IPS-NIHi7 (cell line): ENCODE measurements at regions not wholly inside any gene's neighbourhood (a gene's known extent, or its start where the extent isn't known, plus 50 kb on each side); places are given as distances from the start of the nearest gene placed in this dataset.

Experiments
- DNase-seq: peaks from one replicate; pipeline ENCODE4 v3.0.0; 2012; ENCODE audit warnings: mixed read lengths; ENCODE audit errors: extremely low spot score

GRCh38 chr9:91098203-91098850 is 263.4 kb downstream of the AUH start:
- DNase-seq = peak; percentile 6

GRCh38 chr9:91099436-91099835 is 262.3 kb downstream of the AUH start:
- DNase-seq = no peak

DNA sequence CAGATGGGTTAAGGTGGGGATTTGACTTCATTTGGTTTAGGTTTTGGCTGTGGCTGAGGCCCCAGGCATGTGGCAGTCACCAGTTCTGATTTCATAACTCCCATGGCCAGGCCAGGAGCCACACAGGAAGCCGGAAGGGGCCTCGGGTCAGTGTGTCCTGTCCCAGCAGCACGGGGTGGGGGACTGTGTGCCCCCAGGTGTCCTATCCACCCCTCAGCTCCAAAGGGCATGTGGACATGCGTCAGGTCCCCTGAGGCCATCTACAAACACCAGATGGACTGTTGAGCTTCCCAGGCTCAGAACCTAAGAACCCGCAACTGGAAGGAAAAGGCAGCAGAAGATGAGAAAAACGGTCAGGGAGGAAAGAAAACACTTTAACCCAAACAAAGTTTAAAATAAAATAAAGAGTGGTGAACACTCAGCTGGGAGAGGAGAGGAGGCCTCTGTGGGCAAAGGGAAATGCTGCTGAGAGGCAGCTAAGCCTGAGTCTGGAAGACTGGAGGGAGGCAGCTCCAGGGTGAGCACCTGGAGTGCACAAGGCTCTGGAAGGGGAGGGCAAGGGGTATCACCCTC is 260.8 kb downstream of the AUH start:
- peak; percentile 6 for DNase-seq

DNA sequence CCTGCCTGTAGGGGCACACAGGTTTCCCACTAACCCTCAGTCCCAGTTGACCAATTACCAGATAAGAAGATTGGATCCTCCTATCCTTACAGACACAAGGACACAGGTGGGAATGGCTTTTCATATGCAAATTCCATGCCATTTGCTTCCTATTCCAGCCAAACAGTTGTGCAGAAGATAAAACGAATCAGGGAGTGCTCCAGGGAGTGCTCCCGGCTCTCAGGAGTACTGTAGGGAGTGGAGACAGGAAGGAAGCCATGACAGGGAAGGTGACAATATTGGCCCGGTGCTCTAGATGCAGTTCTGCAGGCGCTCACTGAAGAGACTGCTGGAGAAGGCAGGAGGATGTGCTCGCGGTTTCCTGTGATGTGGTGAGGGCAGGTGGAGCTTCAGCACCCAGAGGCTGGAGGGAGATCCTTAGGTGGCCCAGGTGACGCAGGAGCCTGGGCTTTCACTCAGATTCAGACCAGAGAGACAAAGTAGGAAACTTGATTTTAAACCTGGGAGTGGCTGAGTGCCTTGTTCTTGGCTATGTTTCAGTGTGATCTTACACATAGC is 260.0 kb downstream of the AUH start:
- DNase-seq = peak; percentile 14

GRCh38 chr9:91102269-91102668 is 259.4 kb downstream of the AUH start:
- DNase-seq = peak; percentile 2

- no peak for DNase-seq
Observed at GRCh38 chr9:91103931-91104330, 257.8 kb downstream of the AUH start.

DNA sequence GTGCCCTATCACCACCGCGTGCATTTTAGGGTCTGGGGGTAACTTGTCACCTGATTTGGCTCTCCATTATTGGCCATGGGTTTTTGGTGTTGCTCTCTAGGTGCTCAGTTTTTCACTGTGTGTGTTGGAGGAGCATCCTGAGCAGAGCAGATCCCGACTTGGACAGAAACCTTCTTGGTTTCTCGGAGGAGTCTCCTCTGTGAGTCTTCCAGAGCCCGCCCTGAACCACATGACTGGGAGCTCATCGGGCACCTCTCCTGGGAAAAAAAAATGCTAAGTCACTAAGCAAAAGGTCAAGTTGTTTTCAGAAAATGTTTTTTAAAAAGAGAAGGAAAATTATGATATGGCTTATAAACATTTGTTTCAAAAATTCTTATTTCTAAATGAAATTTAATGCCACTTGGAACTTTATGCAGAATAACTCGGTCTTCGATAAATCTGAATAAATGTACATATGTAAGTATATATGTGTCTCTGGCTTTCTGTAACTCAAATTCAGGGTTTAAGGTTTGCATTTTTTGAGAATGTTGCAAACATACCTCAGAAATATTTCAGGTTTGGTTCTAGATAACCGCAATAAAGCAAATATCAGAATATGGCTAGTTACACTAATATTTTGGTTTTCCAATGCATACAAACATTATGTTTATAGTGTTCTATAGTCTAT is 255.2 kb downstream of the AUH start:
- no peak for DNase-seq

DNA sequence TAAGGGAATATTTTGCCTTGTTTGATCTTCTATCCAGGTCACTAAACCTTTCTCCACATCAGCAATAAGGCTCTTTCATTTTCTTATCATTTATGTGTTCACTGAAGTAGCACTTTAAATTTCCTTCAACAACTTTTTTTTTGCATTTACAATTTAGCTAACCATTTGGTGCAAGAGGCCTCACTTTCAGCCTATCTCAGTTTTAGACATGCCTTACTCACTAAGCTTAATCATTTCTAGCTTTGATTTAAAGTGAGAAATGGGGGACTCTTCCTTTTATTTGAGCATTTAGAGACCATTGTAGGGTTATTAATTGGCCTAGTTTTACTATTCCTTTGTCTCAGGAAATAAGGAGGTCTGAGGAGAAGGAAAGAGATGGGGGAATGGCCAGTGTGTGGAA is 250.5 kb downstream of the AUH start:
- no peak for DNase-seq

- DNase-seq = no peak
Observed at GRCh38 chr9:91111876-91112275, 249.8 kb downstream of the AUH start.

- no peak for DNase-seq
Observed at GRCh38 chr9:91113016-91113415, 248.7 kb downstream of the AUH start.

- no peak for DNase-seq
Observed at GRCh38 chr9:91114450-91114849, 247.3 kb downstream of the AUH start.

GRCh38 chr9:91116211-91116610 is 245.5 kb downstream of the AUH start:
- no peak for DNase-seq

- no peak for DNase-seq
Observed at GRCh38 chr9:91116711-91117110, 245.0 kb downstream of the AUH start.

- no peak for DNase-seq
Observed at GRCh38 chr9:91117474-91117891, 244.2 kb downstream of the AUH start.

GRCh38 chr9:91117959-91118703 is 243.6 kb downstream of the AUH start:
- DNase-seq = peak; percentile 66

DNA sequence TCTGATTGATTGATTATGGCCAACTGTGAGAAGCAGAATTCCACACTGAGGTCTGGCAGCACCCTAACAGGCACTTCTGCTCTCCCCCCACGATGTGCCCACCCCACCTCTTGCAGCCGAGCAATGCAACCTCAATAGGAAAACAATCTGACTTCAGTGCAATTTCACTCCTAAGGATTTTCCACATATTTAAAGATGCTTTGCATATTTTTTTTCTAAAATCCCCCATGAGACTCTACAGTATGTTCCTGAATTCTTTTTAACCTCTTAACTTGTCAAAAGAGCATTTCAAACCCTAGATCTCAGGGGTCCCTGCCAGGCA is 243.1 kb downstream of the AUH start:
- DNase-seq = no peak

DNA sequence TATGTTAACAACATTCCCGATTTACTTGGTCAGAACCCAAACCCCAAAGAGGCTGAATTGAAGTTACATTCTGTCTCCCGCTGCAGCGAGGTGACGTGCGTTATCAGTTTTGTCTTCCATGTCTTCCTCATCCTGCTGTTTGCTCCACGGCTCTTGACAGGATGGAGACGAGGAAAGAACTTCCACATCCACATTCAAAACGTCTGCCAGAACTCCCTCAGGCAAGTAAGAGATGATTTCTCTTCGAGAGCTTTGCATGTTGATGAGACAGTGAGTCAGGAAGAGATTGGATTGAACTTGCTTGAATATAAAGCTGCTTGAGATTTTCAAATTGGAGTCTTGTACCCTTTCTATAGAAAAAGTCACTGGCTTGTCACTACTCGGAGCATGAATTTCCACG is 242.6 kb downstream of the AUH start:
- DNase-seq = no peak

GRCh38 chr9:91119679-91120078 is 242.0 kb downstream of the AUH start:
- DNase-seq = no peak

DNA sequence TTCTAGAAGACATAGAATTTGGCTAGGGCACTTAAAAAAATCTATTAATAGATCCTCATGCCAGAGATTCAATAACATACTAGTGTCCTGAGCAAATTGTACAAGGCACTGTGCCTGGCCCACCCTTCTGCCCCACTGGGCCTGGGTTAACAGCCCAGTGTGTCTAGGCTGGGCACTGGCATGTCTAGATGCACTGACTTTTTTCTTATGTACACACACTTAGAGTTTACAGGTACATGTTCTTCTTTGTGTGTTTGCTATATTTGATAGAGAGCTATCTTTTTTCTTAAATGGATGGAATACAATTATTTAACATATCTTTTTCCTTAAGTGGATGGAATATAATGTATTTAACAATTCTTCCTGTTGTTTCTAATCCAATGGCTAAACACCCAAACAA is 241.5 kb downstream of the AUH start:
- DNase-seq = no peak

- DNase-seq = no peak
Observed at GRCh38 chr9:91122755-91123154, 239.0 kb downstream of the AUH start.

DNA sequence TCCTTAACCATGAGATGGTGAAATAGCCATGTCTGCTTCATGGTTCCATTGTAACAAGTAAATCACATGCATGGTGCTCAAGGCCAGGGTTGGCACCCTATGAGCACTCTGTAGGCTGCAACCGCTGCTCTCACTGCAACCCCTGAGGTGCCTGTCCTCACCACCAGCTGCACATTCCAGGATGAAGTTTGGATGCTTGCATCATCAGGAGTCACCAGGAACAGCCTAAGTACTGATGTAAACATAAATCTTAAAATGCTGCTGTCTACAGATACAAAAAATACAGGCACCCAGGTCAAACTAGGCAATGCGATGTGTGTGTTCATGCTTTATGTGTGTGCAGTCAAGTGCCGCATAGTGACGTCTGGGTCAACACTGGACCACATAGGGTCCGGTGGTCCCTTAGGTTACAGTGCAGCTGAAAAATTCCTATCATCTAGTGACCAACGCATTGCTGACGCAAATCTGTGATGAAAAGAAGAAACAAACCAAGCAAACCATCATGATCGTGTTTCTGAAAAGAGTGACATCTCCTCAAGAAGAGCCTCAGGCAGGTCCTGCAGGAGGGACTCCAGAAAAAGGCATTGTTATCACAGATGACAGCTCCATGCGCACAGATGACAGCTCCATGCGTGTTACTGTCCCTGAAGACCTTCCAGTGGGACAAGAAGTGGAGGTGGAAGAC is 234.8 kb downstream of the AUH start:
- DNase-seq = no peak

DNA sequence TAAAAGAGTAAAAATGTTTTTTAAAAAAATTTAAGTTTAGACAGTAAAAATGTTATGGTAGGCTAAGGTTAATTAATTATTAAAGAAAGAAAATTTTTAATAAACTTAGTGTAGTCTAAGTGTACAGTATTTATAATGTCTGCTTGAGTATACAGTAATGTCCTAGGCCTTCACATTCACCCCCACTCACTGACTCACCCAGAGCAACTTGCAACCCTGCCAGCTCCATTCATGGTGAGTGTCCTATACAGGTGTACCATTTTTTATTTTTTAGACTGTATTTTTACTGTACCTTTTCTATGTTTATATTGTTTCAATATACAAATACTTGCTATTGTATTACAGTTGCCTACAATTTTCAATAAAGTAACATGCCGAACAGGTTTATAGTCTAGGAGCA is 234.1 kb downstream of the AUH start:
- DNase-seq = no peak
